Adrenal gland (tissue), 5 donors: ENCODE measurements at regions not wholly inside any gene's neighbourhood (a gene's known extent, or its start where the extent isn't known, plus 50 kb on each side); places are given as distances from the start of the nearest gene placed in this dataset.

ENCODE experiments used
- POLR2A ChIP-seq, 2 donors: fragments of 450-650 bp; IDR thresholded peaks; one replicate each; pipeline ENCODE4 v1.6.1; 2017; ENCODE audit warnings: antibody characterized with exemption in 2 of 2, mild to moderate bottlenecking in 2 of 2, moderate library complexity in 1 of 2
- TF ChIP-seq, protein P1 (sequence below), 6 experiments: fragments of 450-650 bp in 4 of 6; fragments of 200-600 bp in 2 of 6; sonication (generic) in 1 of 6; IDR thresholded peaks; 1 replicate in 5 of 6; 2 replicates in 1 of 6; pipeline versions ENCODE4 v1.5.1 to v1.8.0; 2016 to 2021; ENCODE audit warnings: antibody characterized with exemption in 6 of 6, mild to moderate bottlenecking in 2 of 6, moderate library complexity in 1 of 6
- donor health status: DM: no; HTN: no; CAD: no.

DNA sequence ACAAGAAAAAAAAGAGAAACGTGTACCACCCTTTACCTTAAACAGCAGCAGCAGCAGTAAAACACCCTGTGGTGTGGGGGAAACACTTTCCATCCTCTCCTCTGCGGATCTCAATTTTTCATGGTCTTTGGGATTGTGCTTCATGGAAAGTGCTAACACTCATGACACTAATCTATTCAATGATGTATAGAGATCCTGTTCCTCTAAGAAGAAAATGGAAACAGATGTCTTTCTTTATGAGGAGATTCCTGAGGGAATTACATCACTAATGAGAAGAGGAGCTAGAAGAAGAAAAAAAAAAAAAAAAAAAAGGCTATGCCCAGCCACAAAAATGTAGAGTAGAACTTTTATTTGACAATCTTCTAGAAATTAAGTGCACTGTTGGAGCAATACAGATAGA is 62.9 kb upstream of the NDST3 start:
- TF ChIP-seq, protein P1, sequence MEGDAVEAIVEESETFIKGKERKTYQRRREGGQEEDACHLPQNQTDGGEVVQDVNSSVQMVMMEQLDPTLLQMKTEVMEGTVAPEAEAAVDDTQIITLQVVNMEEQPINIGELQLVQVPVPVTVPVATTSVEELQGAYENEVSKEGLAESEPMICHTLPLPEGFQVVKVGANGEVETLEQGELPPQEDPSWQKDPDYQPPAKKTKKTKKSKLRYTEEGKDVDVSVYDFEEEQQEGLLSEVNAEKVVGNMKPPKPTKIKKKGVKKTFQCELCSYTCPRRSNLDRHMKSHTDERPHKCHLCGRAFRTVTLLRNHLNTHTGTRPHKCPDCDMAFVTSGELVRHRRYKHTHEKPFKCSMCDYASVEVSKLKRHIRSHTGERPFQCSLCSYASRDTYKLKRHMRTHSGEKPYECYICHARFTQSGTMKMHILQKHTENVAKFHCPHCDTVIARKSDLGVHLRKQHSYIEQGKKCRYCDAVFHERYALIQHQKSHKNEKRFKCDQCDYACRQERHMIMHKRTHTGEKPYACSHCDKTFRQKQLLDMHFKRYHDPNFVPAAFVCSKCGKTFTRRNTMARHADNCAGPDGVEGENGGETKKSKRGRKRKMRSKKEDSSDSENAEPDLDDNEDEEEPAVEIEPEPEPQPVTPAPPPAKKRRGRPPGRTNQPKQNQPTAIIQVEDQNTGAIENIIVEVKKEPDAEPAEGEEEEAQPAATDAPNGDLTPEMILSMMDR (IDR thresholded peaks at IDR 0.05) = no peak
- no peak for TF ChIP-seq POLR2A (IDR thresholded peaks at IDR 0.05)
